A673 (cell line): ENCODE measurements at regions not wholly inside any gene's neighbourhood (a gene's known extent, or its start where the extent isn't known, plus 50 kb on each side); places are given as distances from the start of the nearest gene placed in this dataset.

Experiments used
- BruUV-seq: library from RNA; stranded (reverse); fragments of 400-500 nt; replicated peaks from 2 replicates; lab custom pipeline; 2021; lab: Mats Ljungman, UMichigan
- CTCF ChIA-PET: fragments of 300-600 bp; sonication (Branson Sonifier 250); formaldehyde crosslinking; loops from one replicate; lab custom pipeline; 2022; ENCODE audit warnings: antibody characterized with exemption; lab: Charles Lee
- POLR2A ChIA-PET: fragments of 300-600 bp; sonication (Branson Sonifier 250); formaldehyde crosslinking; loops from one replicate; lab custom pipeline; 2022; ENCODE audit warnings: antibody characterized with exemption; ENCODE audit not compliant: low non-redundant PET; lab: Charles Lee
- DNase-seq: peaks from one replicate; pipeline ENCODE4 v3.0.0-alpha.2; 2015; ENCODE audit warnings: low spot score
- H3K27ac ChIP-seq: fragments of 200-600 bp; sonication (generic); 2 replicates; pipeline ENCODE4 v1.5.1; 2016; ENCODE audit warnings: mixed run types, low read depth, mild to moderate bottlenecking, mixed read lengths, antibody characterized with exemption, low read length; ENCODE audit not compliant: poor library complexity, severe bottlenecking
- H3K27me3 ChIP-seq: fragments of 200-600 bp; sonication (generic); replicated peaks from 2 replicates; pipeline ENCODE4 v1.6.1; 2017; ENCODE audit warnings: mixed run types, low read depth, mild to moderate bottlenecking, mixed read lengths, antibody characterized with exemption, low read length; ENCODE audit not compliant: insufficient read depth, poor library complexity
- H3K36me3 ChIP-seq: fragments of 200-600 bp; sonication (generic); 2 replicates; pipeline ENCODE4 v1.6.1; 2016; ENCODE audit warnings: mixed run types, mild to moderate bottlenecking, mixed read lengths, antibody characterized with exemption, low read length; ENCODE audit not compliant: insufficient read depth, poor library complexity, severe bottlenecking
- H3K4me1 ChIP-seq: fragments of 200-600 bp; sonication (generic); 2 replicates; pipeline ENCODE4 v1.6.1; 2017; ENCODE audit warnings: mixed run types, mild to moderate bottlenecking, mixed read lengths, antibody characterized with exemption, low read length; ENCODE audit not compliant: insufficient read depth, poor library complexity, severe bottlenecking
- H3K4me3 ChIP-seq: fragments of 200-600 bp; sonication (generic); 2 replicates; pipeline ENCODE4 v1.5.1; 2016; ENCODE audit warnings: low read depth, mixed run types, mild to moderate bottlenecking, mixed read lengths, low read length; ENCODE audit not compliant: poor library complexity, severe bottlenecking
- H3K9me3 ChIP-seq: fragments of 200-600 bp; sonication (generic); 2 replicates; pipeline ENCODE4 v1.6.1; 2016; ENCODE audit warnings: mixed run types, low read depth, mild to moderate bottlenecking, mixed read lengths, antibody characterized with exemption, low read length; ENCODE audit not compliant: poor library complexity, severe bottlenecking
- EZH2 ChIP-seq: fragments of 200-600 bp; sonication (generic); IDR thresholded peaks from 2 replicates; pipeline ENCODE4 v1.6.1; 2017; ENCODE audit warnings: borderline replicate concordance, low read depth, mild to moderate bottlenecking, mixed read lengths, antibody characterized with exemption, low read length; ENCODE audit not compliant: poor library complexity, severe bottlenecking
- intact Hi-C: fragments of 100-400 bp; cut with micrococcal nuclease; formaldehyde crosslinking; loops from one replicate; pipeline ENCODE4 v1.10.0; 2022; ENCODE audit not compliant: unreplicated experiment
- TF ChIP-seq, protein P1 (sequence below): fragments of 300-800, 200-600 bp; sonication (generic); conservative IDR thresholded peaks from 2 replicates; pipeline ENCODE4 v1.5.1; 2017; ENCODE audit warnings: low read depth, mild to moderate bottlenecking, antibody characterized with exemption, low read length, moderate library complexity, mixed read lengths

DNA sequence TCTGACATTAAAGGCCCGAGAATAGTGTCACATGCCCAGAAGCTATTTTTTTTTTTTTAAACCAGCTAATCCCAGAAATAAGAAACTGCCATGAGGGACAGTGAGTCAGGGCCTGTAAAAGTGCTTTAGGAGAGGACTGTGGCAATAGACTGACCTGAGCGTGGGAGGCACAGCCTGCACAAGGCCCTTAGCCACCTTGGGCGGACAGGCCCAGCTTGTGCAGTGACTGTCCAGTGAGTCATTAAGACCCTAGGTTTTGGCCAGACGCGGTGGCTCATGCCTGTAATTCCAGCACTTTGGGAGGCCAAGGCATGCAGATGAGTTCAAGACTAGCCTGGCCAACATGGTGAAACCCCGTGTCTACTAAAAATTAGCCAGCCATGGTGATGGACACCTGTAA lies 343.0 kb upstream of the ZFHX3 start:
- Histone ChIP-seq H3K9me3 (no peaks in the 10 kb centered on the region), H3K4me1 (no peaks in the 10 kb centered on the region), H3K27ac (no peak overlapping the region), H3K36me3 (no peaks in the 10 kb centered on the region), H3K4me3 (no peak overlapping the region), H3K27me3 (peaks cover 8% of the 10 kb centered on the region)
- POLR2A ChIA-PET = no interaction called here
- DNase-seq = no peak
- CTCF ChIA-PET = no interaction called here
- BruUV-seq = no TSS peak
- intact Hi-C loops = no loop called here
- no peak for TF ChIP-seq EZH2
- TF ChIP-seq, protein P1, sequence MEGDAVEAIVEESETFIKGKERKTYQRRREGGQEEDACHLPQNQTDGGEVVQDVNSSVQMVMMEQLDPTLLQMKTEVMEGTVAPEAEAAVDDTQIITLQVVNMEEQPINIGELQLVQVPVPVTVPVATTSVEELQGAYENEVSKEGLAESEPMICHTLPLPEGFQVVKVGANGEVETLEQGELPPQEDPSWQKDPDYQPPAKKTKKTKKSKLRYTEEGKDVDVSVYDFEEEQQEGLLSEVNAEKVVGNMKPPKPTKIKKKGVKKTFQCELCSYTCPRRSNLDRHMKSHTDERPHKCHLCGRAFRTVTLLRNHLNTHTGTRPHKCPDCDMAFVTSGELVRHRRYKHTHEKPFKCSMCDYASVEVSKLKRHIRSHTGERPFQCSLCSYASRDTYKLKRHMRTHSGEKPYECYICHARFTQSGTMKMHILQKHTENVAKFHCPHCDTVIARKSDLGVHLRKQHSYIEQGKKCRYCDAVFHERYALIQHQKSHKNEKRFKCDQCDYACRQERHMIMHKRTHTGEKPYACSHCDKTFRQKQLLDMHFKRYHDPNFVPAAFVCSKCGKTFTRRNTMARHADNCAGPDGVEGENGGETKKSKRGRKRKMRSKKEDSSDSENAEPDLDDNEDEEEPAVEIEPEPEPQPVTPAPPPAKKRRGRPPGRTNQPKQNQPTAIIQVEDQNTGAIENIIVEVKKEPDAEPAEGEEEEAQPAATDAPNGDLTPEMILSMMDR = no peak

DNA sequence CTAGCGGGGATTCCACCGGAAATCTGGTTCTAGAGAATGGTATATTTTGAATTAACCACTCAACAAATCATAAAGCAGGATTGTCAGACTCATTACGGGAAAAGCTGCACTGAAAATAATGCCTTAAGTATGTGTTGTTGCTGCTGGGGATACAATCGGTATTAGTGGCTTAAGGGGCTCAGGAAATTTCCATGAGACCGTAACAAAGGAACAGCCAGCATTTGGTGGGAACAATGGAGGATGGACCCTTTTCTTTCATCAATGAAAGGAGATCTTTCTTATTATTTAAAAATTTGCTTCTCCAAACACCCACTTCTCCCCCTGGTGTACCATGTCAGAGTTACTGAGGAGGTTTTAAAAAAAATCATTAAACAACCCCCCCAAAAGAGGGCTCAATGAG lies 342.6 kb upstream of the ZFHX3 start:
- H3K9me3 ChIP-seq = no peaks in the 10 kb centered on the region
- ChIA-PET CTCF (no interaction called here), POLR2A (no interaction called here)
- no peak overlapping the region for H3K4me3 ChIP-seq
- H3K36me3 ChIP-seq = no peaks in the 10 kb centered on the region
- intact Hi-C loops = no loop called here
- no TSS peak for BruUV-seq
- DNase-seq = no peak
- H3K27me3 ChIP-seq = peaks cover 8% of the 10 kb centered on the region
- H3K27ac ChIP-seq = no peak overlapping the region
- TF ChIP-seq EZH2 = no peak
- TF ChIP-seq, protein P1 = no peak
- no peaks in the 10 kb centered on the region for H3K4me1 ChIP-seq

DNA sequence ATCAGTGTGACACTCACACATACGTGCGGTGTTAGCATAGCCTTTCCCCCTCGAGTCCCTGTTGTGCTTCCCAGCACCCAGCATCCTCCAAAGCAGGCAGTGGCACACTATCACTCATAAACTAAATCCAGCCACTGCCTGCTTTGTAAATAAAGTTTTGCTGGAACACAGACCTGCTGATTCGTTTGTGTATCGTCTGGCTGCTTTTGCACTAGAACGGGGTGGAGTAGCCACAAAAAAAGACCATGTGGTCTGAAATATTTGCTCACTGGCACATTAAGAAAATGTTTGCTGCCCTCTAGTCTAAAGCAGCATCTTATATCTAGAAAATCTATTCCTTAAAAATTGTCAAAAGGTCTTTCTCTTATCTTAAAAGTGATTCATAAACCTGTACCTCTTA lies 341.2 kb upstream of the ZFHX3 start:
- Histone ChIP-seq H3K36me3 (no peaks in the 10 kb centered on the region), H3K9me3 (no peaks in the 10 kb centered on the region), H3K27ac (no peak overlapping the region), H3K4me3 (no peak overlapping the region), H3K4me1 (no peaks in the 10 kb centered on the region), H3K27me3 (peaks cover 8% of the 10 kb centered on the region)
- BruUV-seq = no TSS peak
- DNase-seq = no peak
- ChIA-PET POLR2A (no interaction called here), CTCF (no interaction called here)
- intact Hi-C loops = no loop called here
- TF ChIP-seq, protein P1 = no peak
- TF ChIP-seq EZH2 = no peak
